SK-N-SH treated with all-trans-retinoic acid at 6 μM for 48 hours (cell line): ENCODE measurements at regions not wholly inside any gene's neighbourhood (a gene's known extent, or its start where the extent isn't known, plus 50 kb on each side); places are given as distances from the start of the nearest gene placed in this dataset.

Experiments
- ATAC-seq: fragments of 200-7000 bp; cut with Tn5 transposase; 3 replicates; pipeline ENCODE4 v1.9.1; 2020; ENCODE audit warnings: mild to moderate bottlenecking, moderate library complexity
- ARNTL ChIP-seq: fragments of 450-650 bp; formaldehyde crosslinking; IDR thresholded peaks from 2 replicates; pipeline ENCODE4 v1.5.0; 2020; ENCODE audit warnings: low read depth, mild to moderate bottlenecking, moderate library complexity, borderline replicate concordance
- BACH2 ChIP-seq: fragments of 250-450 bp; sonication (Bioruptor Pico); IDR thresholded peaks from 2 replicates; pipeline ENCODE4 v1.9.0; 2021; ENCODE audit warnings: mild to moderate bottlenecking, borderline replicate concordance
- CREB5 ChIP-seq: fragments of 250-450 bp; sonication (Bioruptor Pico); IDR thresholded peaks from 2 replicates; pipeline ENCODE4 v1.5.1; 2020; ENCODE audit warnings: low read depth, mild to moderate bottlenecking, moderate library complexity
- CSRNP3 ChIP-seq: fragments of 250-450 bp; sonication (Bioruptor Pico); IDR thresholded peaks from 2 replicates; pipeline ENCODE4 v1.5.1; 2021; ENCODE audit warnings: mild to moderate bottlenecking, moderate library complexity
- ESRRG ChIP-seq: fragments of 250-450 bp; sonication (Bioruptor Pico); IDR thresholded peaks from 2 replicates; pipeline ENCODE4 v1.6.1; 2021; ENCODE audit warnings: mild to moderate bottlenecking
- GLIS3 ChIP-seq: fragments of 250-450 bp; sonication (Bioruptor Pico); IDR thresholded peaks from 2 replicates; pipeline ENCODE4 v1.5.0; 2020; ENCODE audit warnings: mild to moderate bottlenecking, moderate library complexity
- ISL1 ChIP-seq: fragments of 250-450 bp; sonication (Bioruptor Pico); IDR thresholded peaks from 2 replicates; pipeline ENCODE4 v2.1.2; 2022; ENCODE audit warnings: mild to moderate bottlenecking, moderate library complexity
- PATZ1 ChIP-seq: fragments of 250-450 bp; sonication (Bioruptor Pico); IDR thresholded peaks from 2 replicates; pipeline ENCODE4 v1.8.0; 2020; ENCODE audit warnings: mild to moderate bottlenecking, moderate library complexity, borderline replicate concordance
- PPARA ChIP-seq: fragments of 250-450 bp; sonication (Bioruptor Pico); IDR thresholded peaks from 2 replicates; pipeline ENCODE4 v1.5.0; 2020; ENCODE audit warnings: mild to moderate bottlenecking, borderline replicate concordance
- SNAI2 ChIP-seq: fragments of 250-450 bp; sonication (Bioruptor Pico); IDR thresholded peaks from 2 replicates; pipeline ENCODE4 v1.5.0; 2020; ENCODE audit warnings: mild to moderate bottlenecking, moderate library complexity
- TSHZ2 ChIP-seq: fragments of 250-450 bp; sonication (Bioruptor Pico); IDR thresholded peaks from 2 replicates; pipeline ENCODE4 v1.5.0; 2020; ENCODE audit warnings: mild to moderate bottlenecking, moderate library complexity
- ZC3H10 ChIP-seq: fragments of 250-450 bp; sonication (Bioruptor Pico); IDR thresholded peaks from 2 replicates; pipeline ENCODE4 v1.5.1; 2021; ENCODE audit warnings: mild to moderate bottlenecking, moderate library complexity
- ZFP3 ChIP-seq: fragments of 250-450 bp; sonication (Bioruptor Pico); IDR thresholded peaks from 2 replicates; pipeline ENCODE4 v1.5.0; 2020; ENCODE audit warnings: mild to moderate bottlenecking, moderate library complexity
- ZFP30 ChIP-seq: fragments of 450-650 bp; formaldehyde crosslinking; IDR thresholded peaks from 2 replicates; pipeline ENCODE4 v1.5.0; 2022; ENCODE audit warnings: mild to moderate bottlenecking, moderate library complexity
- ZNF565 ChIP-seq: fragments of 450-650 bp; formaldehyde crosslinking; conservative IDR thresholded peaks from 2 replicates; pipeline ENCODE4 v1.5.0; 2020; ENCODE audit warnings: low read depth, mild to moderate bottlenecking, moderate library complexity
- ZNF70 ChIP-seq: fragments of 450-650 bp; formaldehyde crosslinking; IDR thresholded peaks from 2 replicates; pipeline ENCODE4 v1.5.0; 2020; ENCODE audit warnings: mild to moderate bottlenecking, moderate library complexity

GRCh38 chr2:220433131-220433530, 805.7 kb downstream of the SLC4A3 start:
- ATAC-seq = no peak
- no peak for TF ChIP-seq ISL1
- TF ChIP-seq GLIS3 (CRISPR knock-in tag) = no peak
- no peak for TF ChIP-seq ZNF565 (CRISPR knock-in tag)

- no peak for TF ChIP-seq CSRNP3 (CRISPR knock-in tag)
- TF ChIP-seq CREB5 = no peak
- TF ChIP-seq ZFP30 (CRISPR knock-in tag) = no peak
- no peak for TF ChIP-seq ZNF565 (CRISPR knock-in tag)
- TF ChIP-seq ZC3H10 = no peak
- no peak for TF ChIP-seq ARNTL (CRISPR knock-in tag)
- TF ChIP-seq TSHZ2 (CRISPR knock-in tag) = no peak
- no peak for TF ChIP-seq BACH2 (CRISPR knock-in tag)
- TF ChIP-seq ESRRG = no peak
- no peak for TF ChIP-seq PPARA (CRISPR knock-in tag)
- peak; percentile 76 for ATAC-seq
Observed at GRCh38 chr2:220434385-220434784, 807.0 kb downstream of the SLC4A3 start.

GRCh38 chr2:220437938-220438337, 810.5 kb downstream of the SLC4A3 start:
- TF ChIP-seq ISL1 (no peak), SNAI2 (CRISPR knock-in tag) (no peak), CSRNP3 (CRISPR knock-in tag) (no peak), TSHZ2 (CRISPR knock-in tag) (no peak), PATZ1 (CRISPR knock-in tag) (no peak), ZFP30 (CRISPR knock-in tag) (no peak), PPARA (CRISPR knock-in tag) (no peak), ESRRG (no peak), ZFP3 (CRISPR knock-in tag) (no peak), ARNTL (CRISPR knock-in tag) (no peak), ZNF70 (no peak)
- no peak for ATAC-seq
